GM19468 (cell line): ENCODE measurements at regions not wholly inside any gene's neighbourhood (a gene's known extent, or its start where the extent isn't known, plus 50 kb on each side); places are given as distances from the start of the nearest gene placed in this dataset.
"Not testable (repeated sequence)": the region's sequence is repeated elsewhere in the genome, so short reads cannot be mapped to it uniquely, and the experiment has no call there.

ENCODE experiments used
- ATAC-seq: cut with Tn5 transposase; IDR thresholded peaks from one replicate; pipeline ENCODE4 v1.9.1; 2021; ENCODE audit warnings: mild to moderate bottlenecking, moderate library complexity, moderate number of reproducible peaks; ENCODE audit not compliant: unreplicated experiment; ENCODE audit errors: extremely low read depth

GRCh38 chr5:109584986-109585599 lies 104.6 kb upstream of the MAN2A1 start:
- ATAC-seq = no peak

GRCh38 chr5:109580225-109580624 lies 109.5 kb upstream of the MAN2A1 start:
- no peak for ATAC-seq

DNA sequence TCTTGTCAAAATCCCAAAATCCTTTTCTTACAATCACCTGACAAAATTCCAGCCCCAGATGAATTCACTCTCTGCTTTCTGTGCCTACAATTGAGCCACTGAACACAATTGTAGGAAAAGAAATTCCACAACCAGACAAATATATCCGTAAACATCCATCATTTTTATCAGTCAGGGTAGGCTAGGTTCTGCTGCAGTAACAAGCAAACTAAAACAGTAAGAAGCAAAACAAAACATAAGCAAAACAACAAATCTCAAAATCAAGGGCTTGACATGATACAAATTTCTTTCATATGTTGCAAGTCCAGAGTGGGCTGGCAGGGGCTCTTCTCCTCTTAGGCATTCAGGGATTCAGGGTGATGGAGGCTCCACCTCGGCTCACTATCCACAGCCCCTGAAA lies 114.2 kb upstream of the MAN2A1 start:
- ATAC-seq = no peak

- ATAC-seq = no peak
Observed at GRCh38 chr5:109574985-109575384, 114.7 kb upstream of the MAN2A1 start.

DNA sequence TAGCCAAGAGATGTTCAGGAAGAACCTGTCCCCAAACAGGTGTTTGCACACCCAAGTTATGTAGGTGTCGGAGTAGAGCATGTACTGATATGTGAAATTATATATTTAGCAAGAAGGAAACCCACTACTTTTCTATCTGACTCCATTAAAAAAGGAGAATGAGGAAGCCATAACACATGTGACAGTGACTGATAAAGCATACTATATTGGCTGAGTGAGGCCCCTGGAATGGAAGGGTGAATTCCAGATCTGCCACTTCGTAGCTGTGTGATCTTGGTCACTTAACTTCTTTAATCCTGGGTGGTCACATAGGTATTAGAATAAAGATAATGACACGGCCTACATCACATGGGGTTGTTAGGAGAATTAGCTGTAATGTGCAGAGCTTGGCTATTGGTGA lies 116.0 kb upstream of the MAN2A1 start:
- no peak for ATAC-seq

- no peak for ATAC-seq
Observed at GRCh38 chr5:109573256-109573655, 116.5 kb upstream of the MAN2A1 start.

DNA sequence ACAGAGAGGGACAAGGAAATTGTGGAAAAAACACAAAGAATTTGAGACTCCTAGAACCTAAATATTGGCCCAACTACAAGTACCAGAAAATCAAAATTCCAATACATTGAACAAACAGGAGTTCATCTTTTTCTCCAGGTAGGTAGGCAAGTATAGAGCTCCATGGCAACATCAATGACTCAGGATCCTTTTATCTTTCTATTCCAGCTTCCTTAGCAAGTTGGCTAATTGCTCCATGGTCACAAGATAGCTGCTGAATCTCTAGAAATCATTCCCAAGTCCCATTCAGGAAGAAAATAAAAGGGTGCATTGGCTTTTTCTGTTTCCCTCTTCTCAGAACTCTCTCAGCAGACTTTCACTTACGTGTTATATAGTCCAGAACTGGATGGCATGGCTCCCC lies 117.9 kb upstream of the MAN2A1 start:
- ATAC-seq = no peak

- no peak for ATAC-seq
Observed at GRCh38 chr5:109570362-109570874, 119.3 kb upstream of the MAN2A1 start.

- no peak for ATAC-seq
Observed at GRCh38 chr5:109567374-109568044, 122.2 kb upstream of the MAN2A1 start.

- no peak for ATAC-seq
Observed at GRCh38 chr5:109566361-109566760, 123.4 kb upstream of the MAN2A1 start.

GRCh38 chr5:109563739-109564138 lies 126.0 kb upstream of the MAN2A1 start:
- no peak for ATAC-seq

GRCh38 chr5:109563189-109563588 lies 126.5 kb upstream of the MAN2A1 start:
- ATAC-seq = no peak

- no peak for ATAC-seq
Observed at GRCh38 chr5:109562441-109562840, 127.3 kb upstream of the MAN2A1 start.

DNA sequence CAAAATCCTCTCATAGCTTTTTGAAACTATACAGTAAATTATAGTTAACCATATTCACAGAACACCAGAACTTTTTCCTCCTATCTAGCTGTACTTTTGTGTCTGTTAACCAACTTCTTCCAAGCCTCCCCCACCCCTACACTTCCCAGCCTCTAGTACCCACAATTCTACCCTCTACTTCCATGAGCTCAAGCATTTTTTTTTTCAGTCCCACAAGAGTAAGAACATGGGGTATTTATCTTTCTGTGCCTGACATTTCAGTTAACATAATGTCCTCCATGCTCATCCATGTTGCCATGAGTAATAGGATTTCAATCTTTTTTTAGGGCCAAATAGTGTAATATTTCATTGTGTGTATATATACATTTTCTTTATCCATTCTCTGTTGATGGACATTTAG lies 128.3 kb upstream of the MAN2A1 start:
- ATAC-seq = no peak

GRCh38 chr5:109560554-109560953 lies 129.2 kb upstream of the MAN2A1 start:
- ATAC-seq = no peak

GRCh38 chr5:109558952-109559351 lies 130.8 kb upstream of the MAN2A1 start:
- no peak for ATAC-seq

DNA sequence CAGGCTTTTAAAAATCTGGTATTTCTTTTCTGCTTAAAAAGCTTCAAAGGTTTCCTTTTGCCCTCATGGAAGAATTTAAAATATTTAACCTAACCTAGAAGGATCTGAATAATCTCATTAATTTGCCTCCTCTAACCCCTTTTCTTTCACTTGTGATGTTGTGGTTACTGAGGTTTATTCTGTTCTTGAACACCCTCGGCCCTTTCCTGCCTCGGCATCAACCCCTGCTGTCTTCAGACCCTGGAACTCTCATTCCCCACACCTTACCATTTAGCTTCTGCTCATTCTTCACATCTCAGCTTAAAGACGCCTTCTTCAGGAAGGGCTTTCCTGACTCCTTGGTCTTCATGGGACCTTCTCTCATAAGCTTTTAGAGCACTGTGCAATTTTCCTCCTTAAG lies 131.4 kb upstream of the MAN2A1 start:
- no peak for ATAC-seq

DNA sequence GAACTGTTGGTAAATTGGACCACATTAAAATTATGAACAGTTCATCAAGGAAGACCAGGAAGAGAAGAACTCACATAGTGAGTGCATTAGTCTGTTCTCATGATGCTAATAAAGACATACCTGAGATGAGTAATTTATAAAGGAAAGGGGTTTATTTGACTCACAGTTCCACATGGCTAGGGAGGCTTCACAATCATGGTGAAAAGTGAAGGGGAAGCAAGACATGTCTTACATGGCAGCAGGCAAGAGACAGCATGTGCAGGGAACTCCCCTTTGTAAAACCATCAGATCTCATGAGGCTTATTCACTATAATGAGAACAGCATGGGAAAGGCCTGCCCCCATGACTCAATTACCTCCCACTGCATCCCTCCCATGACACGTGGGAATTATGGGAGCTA lies 135.9 kb upstream of the MAN2A1 start:
- no peak for ATAC-seq

GRCh38 chr5:109551234-109551633 lies 138.5 kb upstream of the MAN2A1 start:
- ATAC-seq = not testable (repeated sequence)

- no peak for ATAC-seq
Observed at GRCh38 chr5:109550077-109550476, 139.7 kb upstream of the MAN2A1 start.

GRCh38 chr5:109546461-109546860 lies 136.7 kb upstream of the PJA2 start:
- no peak for ATAC-seq

DNA sequence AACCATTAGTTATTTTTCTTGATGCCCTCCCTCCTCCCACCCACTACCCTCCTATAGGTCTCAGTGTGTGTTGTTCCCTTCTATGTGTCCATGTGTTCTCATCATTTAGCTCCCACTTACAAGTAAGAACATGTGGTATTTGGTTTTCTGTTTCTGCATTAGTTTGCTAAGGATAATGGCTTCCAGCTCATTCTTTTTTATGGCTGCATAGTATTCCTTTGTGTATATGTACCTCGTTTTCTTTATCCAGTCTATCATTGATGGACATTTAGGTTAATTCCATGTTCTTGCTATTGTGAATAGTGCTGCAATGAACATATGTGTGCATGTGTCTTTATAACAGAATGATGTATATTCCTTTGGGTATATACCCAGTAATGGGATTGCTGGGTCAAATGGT lies 135.1 kb upstream of the PJA2 start:
- ATAC-seq = not testable (repeated sequence)
